HG03442 (cell line): ENCODE measurements at regions not wholly inside any gene's neighbourhood (a gene's known extent, or its start where the extent isn't known, plus 50 kb on each side); places are given as distances from the start of the nearest gene placed in this dataset.

Experiments used
- ATAC-seq: cut with Tn5 transposase; IDR thresholded peaks from one replicate; pipeline ENCODE4 v1.9.1; 2021; ENCODE audit warnings: mild to moderate bottlenecking, moderate library complexity; ENCODE audit not compliant: unreplicated experiment

GRCh38 chr7:41808541-41808940 is 105.7 kb upstream of the INHBA start:
- ATAC-seq: no peak

DNA sequence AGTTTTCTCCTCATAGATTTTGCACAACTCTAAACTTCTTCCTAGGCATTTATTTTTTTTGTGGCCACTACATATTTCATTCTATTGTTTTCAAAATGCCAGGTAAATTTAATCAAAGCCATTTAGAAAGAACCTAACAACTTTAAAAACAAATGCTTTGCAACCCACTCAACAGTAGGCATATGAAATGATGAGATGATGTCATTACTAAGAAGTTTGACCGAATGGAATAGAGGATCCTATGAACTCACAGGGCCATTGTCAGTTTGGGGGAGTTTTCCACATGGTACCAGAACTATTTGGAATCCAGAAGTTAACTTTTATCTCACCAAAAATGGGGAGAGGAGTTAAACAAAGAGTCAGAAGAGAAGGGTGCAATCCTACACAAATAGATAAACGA is 100.7 kb upstream of the INHBA start:
- no peak for ATAC-seq

DNA sequence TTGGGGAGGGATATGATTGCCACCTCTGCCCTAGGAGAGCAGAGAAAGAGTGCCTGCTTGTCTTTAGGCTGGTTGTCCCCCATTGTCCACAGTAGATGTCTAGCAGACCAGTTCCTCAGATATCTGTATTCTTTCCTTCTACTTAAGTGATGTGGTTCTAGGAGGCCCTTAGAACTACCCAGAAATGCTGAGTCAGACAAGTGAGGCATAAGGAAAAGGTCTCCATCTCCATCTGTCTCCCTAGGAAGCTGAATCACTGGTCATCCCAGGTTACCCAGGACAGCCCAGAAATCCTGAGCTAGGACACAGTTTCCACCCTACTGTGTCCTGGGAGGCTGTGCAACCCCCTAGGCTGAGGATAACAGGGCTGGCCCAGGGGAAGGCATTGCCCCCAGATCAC is 93.4 kb upstream of the INHBA start:
- no peak for ATAC-seq

DNA sequence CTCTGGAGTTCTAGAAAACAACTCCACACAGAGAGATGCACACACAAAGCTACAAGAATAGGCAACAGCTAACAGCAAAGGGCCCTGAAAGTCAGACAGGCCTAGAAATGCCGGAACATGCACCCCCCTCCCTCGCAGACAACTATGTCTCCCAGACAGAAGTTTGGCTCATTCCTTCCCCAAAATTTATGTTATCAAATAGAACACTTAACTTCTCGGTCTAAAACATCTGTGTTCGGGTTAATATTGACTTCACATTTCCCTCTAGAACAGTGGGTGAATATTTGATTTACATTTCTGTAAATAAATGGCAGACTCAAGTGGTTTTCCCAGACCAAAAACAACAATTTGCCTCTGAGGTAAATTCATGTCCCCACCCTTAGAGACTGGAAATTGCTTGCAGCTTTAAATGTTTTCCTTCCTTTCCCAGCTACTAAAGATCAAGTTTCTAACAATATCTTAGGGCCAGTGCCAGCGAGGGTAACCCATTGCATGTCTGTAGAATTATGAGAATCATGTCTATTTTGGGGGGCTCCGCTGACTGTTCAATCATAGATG is 92.5 kb upstream of the INHBA start:
- ATAC-seq: no peak

GRCh38 chr7:41793556-41793955 is 90.7 kb upstream of the INHBA start:
- ATAC-seq: no peak

DNA sequence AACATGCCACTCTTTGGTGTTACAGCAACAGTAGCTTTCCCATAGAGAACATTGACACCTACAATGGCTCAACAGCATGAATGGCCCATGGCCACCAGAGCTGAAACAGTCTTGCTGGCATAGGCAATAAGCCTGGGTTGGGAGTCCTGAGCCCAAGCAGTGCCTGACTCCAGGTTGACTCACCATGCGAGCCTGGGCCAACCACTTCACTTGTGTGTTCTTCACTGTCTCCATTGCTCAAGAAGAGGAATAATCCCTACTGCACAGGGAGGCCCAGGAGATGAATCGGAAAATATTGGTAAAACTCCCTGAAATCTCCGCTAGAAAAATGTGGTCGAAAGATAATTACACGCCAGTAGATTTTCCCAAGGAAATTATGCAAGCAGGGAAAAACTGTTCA is 89.2 kb upstream of the INHBA start:
- no peak for ATAC-seq

DNA sequence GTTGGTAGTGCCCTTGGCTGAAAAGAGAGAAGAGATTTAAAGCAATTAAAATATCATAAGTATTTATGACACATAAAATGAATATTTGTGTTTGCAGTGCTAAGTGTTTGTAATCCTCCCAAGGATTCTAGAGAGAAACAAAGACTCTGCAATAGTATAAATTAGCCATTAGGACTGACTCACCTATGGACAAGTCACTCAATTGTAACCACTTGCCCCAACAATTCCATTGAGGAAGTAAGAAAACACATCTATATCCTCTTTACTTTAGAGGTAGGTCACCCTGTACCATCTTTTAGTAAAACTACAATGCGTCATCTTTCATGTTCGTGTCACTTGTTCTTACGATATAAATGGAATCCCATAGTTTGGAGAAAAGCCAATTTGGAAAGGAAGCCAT is 85.7 kb upstream of the INHBA start:
- no peak for ATAC-seq

DNA sequence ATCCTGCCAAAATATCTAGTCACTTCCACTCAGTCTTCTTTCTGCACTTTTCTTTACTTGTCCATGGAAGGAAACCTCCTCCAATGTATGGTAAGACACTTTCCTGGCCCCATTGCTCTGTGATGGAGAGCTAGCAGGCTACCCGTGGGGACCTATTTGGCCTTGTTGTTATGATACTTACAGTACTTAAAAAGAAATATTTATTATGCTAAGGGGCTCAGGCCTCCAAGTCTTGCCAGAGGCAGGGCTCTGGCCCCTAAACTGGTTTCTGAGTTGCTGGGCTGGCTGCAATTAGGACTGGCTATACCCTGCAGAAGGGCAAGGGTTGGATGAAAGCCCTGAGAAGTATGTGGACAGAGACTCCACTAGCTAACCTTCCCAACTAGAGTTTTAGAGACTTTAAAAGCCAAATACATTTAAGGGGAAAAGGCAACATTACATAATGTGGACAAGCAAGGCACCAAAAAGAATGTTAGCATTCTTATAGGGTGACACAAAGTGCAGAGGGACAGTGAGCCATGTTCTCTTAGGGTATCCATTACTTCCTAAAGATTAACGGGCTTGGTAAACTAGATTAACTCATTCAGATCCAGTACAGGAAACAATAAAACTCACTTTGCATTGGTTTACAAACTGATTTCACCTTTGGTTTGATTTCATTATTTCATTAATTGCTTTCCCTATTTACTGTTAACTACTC is 84.9 kb upstream of the INHBA start:
- ATAC-seq: no peak

DNA sequence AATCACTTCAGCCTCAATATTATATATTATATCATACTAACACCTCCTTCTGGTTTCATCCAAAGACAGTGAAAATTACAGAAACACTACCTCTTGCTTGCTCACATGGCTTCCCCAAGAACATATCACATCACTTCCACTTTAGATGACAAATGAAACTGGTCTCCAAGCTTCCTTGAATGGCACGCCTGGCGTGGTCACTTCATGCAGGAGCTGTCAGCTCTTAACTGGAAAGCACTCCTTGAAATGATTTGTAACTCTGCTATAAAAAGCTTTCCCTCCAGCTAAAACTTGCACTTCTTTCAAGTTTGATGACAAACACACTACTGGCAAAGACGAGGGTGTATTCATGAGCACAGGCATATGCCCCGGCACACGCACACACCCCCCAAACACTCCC is 84.1 kb upstream of the INHBA start:
- no peak for ATAC-seq

GRCh38 chr7:41786404-41786803 is 83.5 kb upstream of the INHBA start:
- no peak for ATAC-seq

GRCh38 chr7:41785840-41786239 is 83.0 kb upstream of the INHBA start:
- no peak for ATAC-seq

DNA sequence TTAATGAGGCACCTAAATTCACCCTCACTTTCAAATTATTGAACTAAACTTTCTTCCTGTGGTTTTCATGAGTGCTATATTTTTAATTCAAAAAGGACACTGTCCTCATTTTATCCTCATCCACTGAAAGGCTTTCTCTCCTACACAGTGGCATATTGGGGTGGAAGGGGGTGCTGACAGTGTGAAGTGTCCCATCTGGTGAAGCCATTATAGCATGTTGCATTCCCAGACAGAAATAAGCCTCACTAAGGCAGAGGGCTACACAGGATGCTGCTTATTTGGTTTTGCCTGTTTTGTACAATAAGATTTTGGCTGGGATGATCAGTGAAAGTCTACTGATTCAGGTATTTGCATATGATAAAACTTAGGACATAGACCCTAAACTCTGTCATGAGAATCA is 82.4 kb upstream of the INHBA start:
- ATAC-seq: no peak

DNA sequence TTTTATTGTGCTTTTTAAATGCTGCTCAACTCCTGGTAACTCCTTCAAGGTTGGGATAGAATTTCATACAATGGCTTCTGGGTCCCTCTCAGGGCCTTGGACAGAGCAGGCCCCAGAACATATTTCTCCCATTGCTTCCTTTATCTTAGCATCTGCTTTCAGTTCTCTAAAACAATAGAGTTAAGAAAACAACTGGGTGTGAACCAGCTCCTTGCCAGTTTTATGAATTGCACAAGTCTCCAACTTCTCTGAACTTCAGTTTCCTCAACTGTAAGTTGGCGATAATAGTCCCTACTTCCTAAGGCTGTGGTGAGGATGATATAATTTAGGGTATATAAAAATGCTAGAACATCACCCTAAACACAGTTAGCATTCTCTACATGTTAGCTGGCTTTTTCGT is 77.0 kb upstream of the INHBA start:
- no peak for ATAC-seq

- ATAC-seq: no peak
Observed at GRCh38 chr7:41777894-41778596, 75.2 kb upstream of the INHBA start.

DNA sequence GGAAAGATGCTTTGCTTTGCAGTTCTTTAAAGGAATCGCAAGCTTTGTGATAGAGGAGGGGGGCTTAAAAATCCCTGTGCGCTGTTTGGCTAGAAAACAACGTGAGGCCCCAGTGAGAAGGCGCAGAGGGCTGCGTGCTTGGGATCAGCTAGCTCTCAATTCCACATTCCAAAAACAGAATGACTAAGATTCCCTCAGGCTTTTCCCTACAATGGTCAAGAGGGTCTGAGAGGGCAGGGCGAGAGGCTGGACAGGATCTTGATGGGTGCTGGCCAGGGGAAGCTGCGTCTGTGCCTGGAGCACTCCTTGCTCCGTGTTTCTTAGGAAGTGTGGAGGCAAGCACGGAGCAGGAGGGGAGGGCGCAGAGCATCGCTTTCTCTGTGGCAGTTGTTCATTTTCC is 72.1 kb upstream of the INHBA start:
- ATAC-seq: no peak

GRCh38 chr7:41773756-41774155 is 70.9 kb upstream of the INHBA start:
- ATAC-seq: no peak

- ATAC-seq: no peak
Observed at GRCh38 chr7:41771717-41772116, 68.8 kb upstream of the INHBA start.

- no peak for ATAC-seq
Observed at GRCh38 chr7:41769162-41769561, 66.3 kb upstream of the INHBA start.

DNA sequence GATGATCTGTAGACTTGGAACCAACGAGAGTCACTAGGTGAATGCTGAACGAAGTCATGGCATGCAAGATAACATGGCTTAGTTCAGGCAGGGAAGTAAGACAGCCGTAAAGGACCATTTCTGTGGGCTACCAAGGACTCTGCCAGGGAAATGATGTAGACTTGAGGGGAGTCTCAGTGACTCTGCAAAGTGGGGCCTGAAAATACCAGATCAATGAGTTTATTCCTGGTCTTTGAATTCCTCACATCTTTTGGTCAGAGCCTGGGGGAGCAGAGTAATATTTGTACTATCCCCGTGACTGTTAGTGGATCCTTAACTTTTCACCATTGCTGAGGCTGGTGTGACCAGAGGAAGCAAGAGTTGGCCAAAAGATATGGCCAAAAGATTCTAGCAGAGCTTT is 60.7 kb upstream of the INHBA start:
- no peak for ATAC-seq

- ATAC-seq: no peak
Observed at GRCh38 chr7:41762641-41763040, 59.8 kb upstream of the INHBA start.

DNA sequence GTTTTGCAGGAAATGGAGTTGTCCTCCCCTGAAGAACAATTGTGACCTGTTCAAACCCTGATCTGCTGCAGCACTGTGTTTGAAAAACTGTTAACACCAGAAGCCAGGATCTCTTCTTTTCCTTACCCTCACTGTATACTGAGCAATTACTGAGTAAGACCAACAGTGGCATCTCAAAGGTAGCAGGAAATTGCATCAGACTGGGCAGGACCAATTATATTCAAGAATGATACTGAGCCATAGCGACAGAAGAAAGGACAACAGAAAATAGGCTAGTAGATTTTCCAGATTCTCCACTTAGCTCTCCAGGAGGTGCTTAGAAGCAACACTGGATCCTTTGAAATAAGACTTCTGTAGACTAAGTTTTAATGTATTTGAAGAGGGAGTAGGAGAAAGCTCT is 57.4 kb upstream of the INHBA start:
- ATAC-seq: no peak

DNA sequence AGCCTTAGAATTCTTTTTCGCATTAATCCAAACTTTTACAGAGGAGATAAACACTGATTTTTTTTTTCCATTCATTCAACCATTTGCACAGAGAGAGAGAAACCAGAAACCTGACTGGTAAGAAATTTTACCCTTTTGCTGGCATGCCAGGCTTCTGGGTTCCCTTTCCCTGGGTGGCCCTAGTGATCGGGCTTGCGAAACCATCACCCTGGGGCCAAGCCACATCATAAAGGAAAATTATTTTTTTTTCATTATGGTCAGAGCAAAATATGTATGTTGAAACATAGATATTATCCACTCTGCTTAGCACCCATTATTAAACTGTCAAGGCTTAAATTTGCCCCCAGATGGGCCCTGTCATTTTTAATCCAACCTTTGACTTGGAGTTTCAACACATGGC is 55.4 kb upstream of the INHBA start:
- ATAC-seq: no peak
